Panc1 (cell line): ENCODE measurements at regions not wholly inside any gene's neighbourhood (a gene's known extent, or its start where the extent isn't known, plus 50 kb on each side); places are given as distances from the start of the nearest gene placed in this dataset.

ENCODE experiments used
- ATAC-seq: fragments of 200-7000 bp; cut with Tn5 transposase; 2 replicates; pipeline ENCODE4 v1.9.1; 2020; ENCODE audit warnings: mild to moderate bottlenecking, moderate library complexity
- BruUV-seq: library from RNA; stranded (reverse); fragments of 400-500 nt; replicated peaks from 2 replicates; lab custom pipeline; 2021; lab: Mats Ljungman, UMichigan
- CTCF ChIA-PET: fragments of 300-600 bp; sonication (Branson Sonifier 250); formaldehyde crosslinking; loops from one replicate; lab custom pipeline; 2022; ENCODE audit warnings: antibody characterized with exemption; lab: Charles Lee
- POLR2A ChIA-PET: fragments of 300-600 bp; sonication (Branson Sonifier 250); formaldehyde crosslinking; loops from one replicate; lab custom pipeline; 2022; ENCODE audit warnings: antibody characterized with exemption; lab: Charles Lee
- DNase-seq: peaks from one replicate; pipeline ENCODE4 v3.0.0-alpha.2; 2010; ENCODE audit warnings: low read depth, low spot score
- H3K27ac ChIP-seq: 2 replicates; pipeline ENCODE4 v1.5.1; 2011; ENCODE audit warnings: mild to moderate bottlenecking, low read length, inconsistent platforms
- H3K27me3 ChIP-seq: fragments of 200-500 bp; sonication (Bioruptor generic); 2 replicates; pipeline ENCODE4 v1.6.0; 2014; ENCODE audit warnings: low read length, inconsistent platforms; ENCODE audit not compliant: control insufficient read depth, insufficient read depth
- H3K36me3 ChIP-seq: fragments of 200-500 bp; sonication (Bioruptor generic); 2 replicates; pipeline ENCODE4 v1.5.1; 2014; ENCODE audit warnings: inconsistent platforms, mild to moderate bottlenecking, low read length, moderate library complexity; ENCODE audit not compliant: control insufficient read depth, insufficient read depth
- H3K4me1 ChIP-seq: 2 replicates; pipeline ENCODE4 v1.5.1; 2011; ENCODE audit warnings: inconsistent platforms, mild to moderate bottlenecking, low read length, moderate library complexity; ENCODE audit not compliant: control insufficient read depth, insufficient read depth
- H3K4me3 ChIP-seq, 2 experiments: 2 replicates each; pipeline ENCODE4 v1.5.1; 2011 to 2012; ENCODE audit warnings: low read depth in 2 of 2, low read length in 2 of 2, mild to moderate bottlenecking in 2 of 2, inconsistent platforms in 1 of 2, moderate library complexity in 1 of 2
- H3K9me3 ChIP-seq: fragments of 200-500 bp; sonication (Bioruptor generic); 2 replicates; pipeline ENCODE4 v1.5.1; 2014; ENCODE audit warnings: low read depth, mild to moderate bottlenecking, inconsistent platforms, low read length, moderate library complexity; ENCODE audit not compliant: control insufficient read depth, insufficient read depth
- POLR2AphosphoS5 ChIP-seq: IDR thresholded peaks from 2 replicates; pipeline ENCODE4 v1.6.1; 2012; ENCODE audit warnings: mild to moderate bottlenecking, low read depth, low read length, moderate library complexity
- REST ChIP-seq, 2 experiments: IDR thresholded peaks; 2 replicates each; pipeline ENCODE4 v1.6.1; 2011 to 2012; ENCODE audit warnings: low read depth in 2 of 2, control low read depth in 1 of 2, low read length in 1 of 2, mild to moderate bottlenecking in 1 of 2, moderate library complexity in 1 of 2; ENCODE audit not compliant: insufficient read depth in 1 of 2
- SIN3A ChIP-seq: IDR thresholded peaks from 2 replicates; pipeline ENCODE4 v1.6.1; 2012; ENCODE audit warnings: low read depth, mild to moderate bottlenecking, low read length, moderate library complexity, borderline replicate concordance; ENCODE audit not compliant: insufficient read depth
- TCF7L2 ChIP-seq: IDR thresholded peaks from 2 replicates; pipeline ENCODE4 v1.6.1; 2011; ENCODE audit warnings: mild to moderate bottlenecking, low read depth, low read length, inconsistent platforms
- in situ Hi-C: cut with HindIII; loops from 2 replicates; pipeline ENCODE4 v1.10.0; 2016; ENCODE audit warnings: low sequenced_read_pairs, low pct_unique_long_range_greater_than_20kb
- intact Hi-C: fragments of 100-400 bp; cut with micrococcal nuclease; formaldehyde crosslinking; loops from one replicate; pipeline ENCODE4 v1.10.0; 2022; ENCODE audit not compliant: unreplicated experiment
- TF ChIP-seq, protein P1 (sequence below): fragments of 450-650 bp; IDR thresholded peaks from 2 replicates; pipeline ENCODE4 v1.5.1; 2017; ENCODE audit warnings: mild to moderate bottlenecking

GRCh38 chr1:189033169-189033568 lies 1444.5 kb downstream of the BRINP3 start:
- BruUV-seq: no TSS peak
- ChIA-PET POLR2A (no interaction called here), CTCF (no interaction called here)
- intact Hi-C loops (no loop called here), in situ Hi-C loops (no loop called here)
- TF ChIP-seq TCF7L2 (no peak), POLR2AphosphoS5 (no peak)
- no peak overlapping the region for H3K27ac ChIP-seq
- H3K27me3 ChIP-seq: no peaks in the 10 kb centered on the region
- H3K4me3 ChIP-seq: no peak overlapping the region
- no peaks in the 10 kb centered on the region for H3K36me3 ChIP-seq
- no peaks in the 10 kb centered on the region for H3K4me1 ChIP-seq
- no peaks in the 10 kb centered on the region for H3K9me3 ChIP-seq
- ATAC-seq: no peak
- DNase-seq: no peak

- no peak overlapping the region for H3K27ac ChIP-seq
- no peaks in the 10 kb centered on the region for H3K4me1 ChIP-seq
- BruUV-seq: no TSS peak
- intact Hi-C loops: no loop called here
- ATAC-seq (no peak), DNase-seq (no peak)
- TF ChIP-seq, protein P1, sequence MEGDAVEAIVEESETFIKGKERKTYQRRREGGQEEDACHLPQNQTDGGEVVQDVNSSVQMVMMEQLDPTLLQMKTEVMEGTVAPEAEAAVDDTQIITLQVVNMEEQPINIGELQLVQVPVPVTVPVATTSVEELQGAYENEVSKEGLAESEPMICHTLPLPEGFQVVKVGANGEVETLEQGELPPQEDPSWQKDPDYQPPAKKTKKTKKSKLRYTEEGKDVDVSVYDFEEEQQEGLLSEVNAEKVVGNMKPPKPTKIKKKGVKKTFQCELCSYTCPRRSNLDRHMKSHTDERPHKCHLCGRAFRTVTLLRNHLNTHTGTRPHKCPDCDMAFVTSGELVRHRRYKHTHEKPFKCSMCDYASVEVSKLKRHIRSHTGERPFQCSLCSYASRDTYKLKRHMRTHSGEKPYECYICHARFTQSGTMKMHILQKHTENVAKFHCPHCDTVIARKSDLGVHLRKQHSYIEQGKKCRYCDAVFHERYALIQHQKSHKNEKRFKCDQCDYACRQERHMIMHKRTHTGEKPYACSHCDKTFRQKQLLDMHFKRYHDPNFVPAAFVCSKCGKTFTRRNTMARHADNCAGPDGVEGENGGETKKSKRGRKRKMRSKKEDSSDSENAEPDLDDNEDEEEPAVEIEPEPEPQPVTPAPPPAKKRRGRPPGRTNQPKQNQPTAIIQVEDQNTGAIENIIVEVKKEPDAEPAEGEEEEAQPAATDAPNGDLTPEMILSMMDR: no peak
- no peak for TF ChIP-seq REST (IDR thresholded peaks at IDR 0.05; ENCODE audit: insufficient read depth in 1 of 2, low read depth in 2 of 2, low read length in 1 of 2)
- TF ChIP-seq SIN3A: no peak
- no peak for TF ChIP-seq POLR2AphosphoS5
- no peak for TF ChIP-seq TCF7L2
- CTCF ChIA-PET: no interaction called here
- H3K9me3 ChIP-seq: no peaks in the 10 kb centered on the region
- POLR2A ChIA-PET: no interaction called here
- H3K27me3 ChIP-seq: no peaks in the 10 kb centered on the region
- no peaks in the 10 kb centered on the region for H3K36me3 ChIP-seq
- no peak overlapping the region for H3K4me3 ChIP-seq
- in situ Hi-C loops: no loop called here
Observed at GRCh38 chr1:189036628-189037027, 1441.0 kb downstream of the BRINP3 start.

GRCh38 chr1:189046127-189046526 lies 1431.5 kb downstream of the BRINP3 start:
- no peak overlapping the region for H3K27ac ChIP-seq
- no peaks in the 10 kb centered on the region for H3K27me3 ChIP-seq
- POLR2A ChIA-PET: no interaction called here
- intact Hi-C loops (no loop called here), in situ Hi-C loops (no loop called here)
- no peaks in the 10 kb centered on the region for H3K9me3 ChIP-seq
- no peak overlapping the region for H3K4me3 ChIP-seq
- H3K36me3 ChIP-seq: no peaks in the 10 kb centered on the region
- CTCF ChIA-PET: no interaction called here
- H3K4me1 ChIP-seq: no peaks in the 10 kb centered on the region
- TF ChIP-seq REST (IDR thresholded peaks at IDR 0.05; ENCODE audit: insufficient read depth in 1 of 2, low read depth in 2 of 2, low read length in 1 of 2) (no peak), TCF7L2 (no peak), POLR2AphosphoS5 (no peak), SIN3A (no peak)
- TF ChIP-seq, protein P1: no peak
- DNase-seq (no peak), ATAC-seq (no peak)
- BruUV-seq: no TSS peak
